Stimulated activated CD4-positive, alpha-beta T cell treated with anti-CD3 and anti-CD28 coated beads, Interleukin-4, amount 100 ng/mL, for 1 hour (primary cell): ENCODE measurements at regions not wholly inside any gene's neighbourhood (a gene's known extent, or its start where the extent isn't known, plus 50 kb on each side); places are given as distances from the start of the nearest gene placed in this dataset.
"Not testable (repeated sequence)": the region's sequence is repeated elsewhere in the genome, so short reads cannot be mapped to it uniquely, and the experiment has no call there.

Source experiments
- DNase-seq: peaks from one replicate; pipeline ENCODE4 v3.0.0-alpha.2; 2020

GRCh38 chr1:181205901-181206300 lies 117.4 kb downstream of the IER5 start:
- no peak for DNase-seq

DNA sequence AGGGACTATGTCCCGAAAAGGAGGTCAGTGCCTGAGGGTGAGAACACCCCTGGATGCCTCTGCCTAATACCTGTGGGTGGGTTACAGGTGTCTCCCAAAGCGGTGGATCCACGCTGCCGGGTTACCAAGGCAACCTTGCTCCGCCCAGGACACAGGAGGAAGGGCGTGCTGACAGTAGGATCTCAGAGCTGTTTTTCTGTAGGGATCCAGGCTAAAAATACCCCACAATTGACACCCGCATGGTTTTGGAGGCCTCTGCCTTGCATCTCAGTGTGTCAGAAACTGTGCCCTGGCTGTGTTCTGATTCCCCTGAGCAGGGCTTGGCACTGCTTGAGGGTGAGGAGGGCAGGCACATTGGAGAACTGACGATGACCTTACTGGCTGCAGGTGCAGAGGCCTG lies 118.0 kb downstream of the IER5 start:
- no peak for DNase-seq

DNA sequence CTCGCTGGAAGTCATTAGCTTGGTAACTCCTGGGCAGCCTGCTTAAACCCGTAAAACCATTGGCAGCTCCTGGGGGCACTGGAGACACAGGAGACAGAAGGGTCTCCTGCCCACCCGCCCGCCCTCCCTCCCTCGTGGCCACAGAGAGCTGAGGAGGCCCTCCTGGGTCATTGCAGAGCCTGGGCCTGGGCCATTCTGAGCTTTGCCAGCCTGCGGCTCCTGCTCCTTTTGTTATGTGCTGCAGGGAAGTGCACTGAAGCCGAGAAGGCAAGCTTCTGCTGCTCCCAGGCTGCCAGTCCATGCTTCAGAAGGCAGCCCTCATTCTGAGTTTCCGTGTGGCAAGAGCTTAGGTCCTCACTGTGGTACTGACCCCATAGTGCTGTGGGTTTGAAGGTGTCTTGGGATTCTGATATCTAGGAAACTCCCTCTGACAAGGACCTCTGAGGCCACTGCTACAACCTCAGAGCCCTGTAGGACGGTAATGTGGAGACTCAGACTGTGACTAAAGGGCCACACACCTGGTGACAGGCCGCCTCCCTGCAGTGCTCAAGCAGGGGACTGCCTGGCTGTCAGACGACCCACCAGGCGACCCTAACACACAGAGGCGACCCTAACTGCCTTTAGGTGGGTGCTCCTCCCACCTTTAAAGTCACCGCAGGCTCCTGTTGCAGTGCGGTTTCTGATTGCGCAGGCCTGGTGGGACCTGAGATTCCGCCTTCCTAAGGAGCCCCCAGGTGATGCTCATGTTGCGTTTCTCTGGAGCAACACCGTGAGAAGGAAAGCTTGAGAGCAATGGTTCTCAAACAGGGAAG lies 118.7 kb downstream of the IER5 start:
- no peak for DNase-seq

DNA sequence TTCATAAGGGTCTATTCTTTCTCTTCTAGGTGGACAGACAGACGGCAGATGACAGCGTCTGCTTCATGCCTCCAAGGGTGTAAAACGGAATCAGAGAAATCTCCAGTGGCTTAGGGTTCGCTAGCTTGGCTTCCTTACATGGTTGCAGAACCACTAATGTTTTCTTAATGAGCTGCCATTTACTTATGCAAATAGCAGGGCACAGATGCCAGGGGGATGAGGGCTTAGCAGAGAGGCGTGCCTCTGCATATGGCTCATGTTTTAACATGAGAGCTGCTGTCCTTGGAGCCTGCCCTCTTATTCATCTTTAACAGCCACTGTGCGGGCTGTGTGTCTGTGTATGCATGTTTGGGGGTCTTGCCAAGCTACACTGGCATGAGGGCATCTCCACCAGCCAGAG lies 119.6 kb downstream of the IER5 start:
- no peak for DNase-seq

DNA sequence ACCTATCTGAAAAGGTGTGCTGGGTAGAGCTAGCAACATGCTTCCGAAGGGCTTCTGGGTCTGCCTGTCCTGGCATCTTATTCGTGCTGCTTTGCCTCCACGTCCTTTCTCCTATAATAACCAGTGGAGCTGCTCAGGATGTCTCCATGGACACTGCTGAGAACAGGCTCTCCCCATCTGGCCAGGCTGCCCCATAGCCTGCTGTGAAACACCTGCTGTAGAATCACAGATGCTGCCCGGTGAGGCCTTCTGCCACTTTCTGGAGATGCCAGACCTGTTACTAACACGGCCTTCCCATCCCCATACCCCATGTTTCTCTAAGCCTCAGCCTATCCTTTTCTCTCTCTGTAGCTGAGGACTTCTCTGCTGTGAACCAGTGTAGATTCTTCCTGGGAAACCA lies 120.5 kb downstream of the IER5 start:
- no peak for DNase-seq

DNA sequence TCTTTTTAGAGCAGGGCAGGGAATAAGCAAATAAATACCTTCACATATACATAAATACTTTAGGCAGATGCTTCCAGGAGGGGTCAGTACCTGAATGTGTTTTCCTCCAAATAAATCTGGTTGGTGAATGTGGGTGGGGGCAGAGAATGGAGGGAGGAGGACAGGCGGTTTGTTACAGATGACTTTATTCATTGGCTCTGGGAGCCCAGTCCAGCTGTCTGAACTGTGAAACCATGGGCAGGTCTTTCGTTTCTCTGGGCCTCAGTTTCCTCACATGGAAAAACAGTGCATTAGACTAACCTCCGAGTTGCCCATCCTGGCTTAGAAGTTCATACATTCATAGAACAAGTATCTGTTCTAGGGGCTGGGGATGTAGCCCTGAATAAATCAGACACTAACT lies 124.6 kb downstream of the IER5 start:
- DNase-seq, result no peak

DNA sequence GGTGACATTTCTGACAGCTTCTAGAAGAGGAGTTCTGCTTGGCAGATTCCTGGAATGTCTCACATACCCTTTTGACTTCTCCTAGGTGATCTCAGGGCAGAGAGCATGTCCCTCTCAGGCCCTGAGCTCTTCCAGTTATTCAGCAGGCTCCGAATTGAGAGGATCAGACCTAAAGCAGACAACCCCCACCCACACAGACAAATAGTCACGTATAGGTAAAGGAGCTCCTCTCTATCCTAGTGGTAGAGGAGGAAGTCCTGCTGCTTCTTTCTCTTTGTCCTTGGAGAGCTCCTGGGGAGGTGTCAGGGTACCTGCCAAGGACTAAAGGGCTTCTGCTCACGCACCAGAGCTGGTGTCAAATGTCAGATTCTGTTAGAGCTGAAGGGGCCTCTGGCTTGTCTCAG lies 128.1 kb downstream of the IER5 start:
- DNase-seq, result no peak

- no peak for DNase-seq
These were observed 131.4 kb downstream of the IER5 start for GRCh38 chr1:181219938-181220337.

GRCh38 chr1:181221078-181221477 lies 132.6 kb downstream of the IER5 start:
- DNase-seq, result no peak

GRCh38 chr1:181222972-181223505 lies 134.5 kb downstream of the IER5 start:
- no peak for DNase-seq

GRCh38 chr1:181226728-181227127 lies 138.2 kb downstream of the IER5 start:
- not testable (repeated sequence) for DNase-seq

GRCh38 chr1:181239086-181239485 lies 150.6 kb downstream of the IER5 start:
- no peak for DNase-seq

- DNase-seq, result not testable (repeated sequence)
These were observed 157.8 kb downstream of the IER5 start for GRCh38 chr1:181246320-181246719.

DNA sequence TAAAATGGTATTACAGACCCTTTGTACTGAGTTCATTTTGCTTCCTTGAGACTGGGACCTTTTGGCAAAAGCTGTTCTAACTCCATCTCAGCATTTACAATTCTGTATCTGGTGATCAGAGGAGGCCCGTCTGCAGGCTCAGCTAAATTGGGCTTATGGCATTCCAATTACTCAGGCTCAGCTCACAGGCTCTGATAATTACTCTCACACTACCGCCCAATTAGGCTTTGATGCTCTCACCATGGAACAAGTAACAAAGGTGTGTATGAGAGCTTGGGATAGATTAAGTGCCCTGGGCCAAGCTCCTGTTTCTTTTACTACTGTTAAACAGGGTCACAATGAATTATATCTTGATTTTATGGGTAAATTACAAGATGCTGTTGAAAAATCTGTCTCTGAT lies 159.9 kb downstream of the IER5 start:
- not testable (repeated sequence) for DNase-seq

- DNase-seq, result no peak
These were observed 160.7 kb downstream of the IER5 start for GRCh38 chr1:181249186-181249585.

DNA sequence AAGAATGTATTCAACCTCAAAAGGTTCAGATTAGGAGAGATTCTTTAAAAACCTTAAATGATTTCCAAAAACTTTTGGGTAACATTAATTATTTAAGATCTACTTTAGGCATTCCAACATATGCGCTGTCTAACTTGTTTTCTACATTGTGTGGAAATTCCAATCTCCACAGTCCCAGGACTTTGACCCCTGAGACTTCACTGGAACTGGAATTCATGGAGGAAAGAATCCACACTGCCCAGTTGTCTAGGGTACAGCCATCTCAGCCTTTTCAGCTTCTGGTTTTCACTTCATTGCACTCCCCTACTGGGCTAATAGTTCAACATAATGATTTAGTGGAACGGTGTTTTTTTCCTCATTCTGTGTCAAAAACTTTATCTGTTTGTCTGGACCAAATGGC lies 161.5 kb downstream of the IER5 start:
- DNase-seq, result no peak

GRCh38 chr1:181251001-181251712 lies 162.7 kb downstream of the IER5 start:
- no peak for DNase-seq

DNA sequence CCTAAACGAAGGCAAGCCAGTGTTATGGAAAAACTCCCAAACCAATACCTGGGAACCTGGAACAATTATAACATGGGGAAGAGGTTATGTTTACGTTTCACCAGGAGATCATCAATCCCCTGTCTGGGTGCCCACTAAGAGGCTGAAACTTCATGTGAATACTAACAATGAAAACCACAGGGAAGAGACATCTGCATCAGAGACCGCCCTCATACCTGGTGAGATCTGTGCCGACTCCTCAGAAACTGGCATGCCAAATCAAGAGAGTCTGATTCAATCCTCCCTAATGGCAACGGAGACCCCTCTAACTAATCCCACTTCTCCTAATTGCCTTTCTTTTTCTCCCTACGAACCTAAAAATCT lies 163.2 kb downstream of the IER5 start:
- DNase-seq, result no peak

- DNase-seq, result not testable (repeated sequence)
These were observed 165.1 kb downstream of the IER5 start for GRCh38 chr1:181253601-181254000.

GRCh38 chr1:181255270-181255929 lies 166.9 kb downstream of the IER5 start:
- DNase-seq, result no peak

DNA sequence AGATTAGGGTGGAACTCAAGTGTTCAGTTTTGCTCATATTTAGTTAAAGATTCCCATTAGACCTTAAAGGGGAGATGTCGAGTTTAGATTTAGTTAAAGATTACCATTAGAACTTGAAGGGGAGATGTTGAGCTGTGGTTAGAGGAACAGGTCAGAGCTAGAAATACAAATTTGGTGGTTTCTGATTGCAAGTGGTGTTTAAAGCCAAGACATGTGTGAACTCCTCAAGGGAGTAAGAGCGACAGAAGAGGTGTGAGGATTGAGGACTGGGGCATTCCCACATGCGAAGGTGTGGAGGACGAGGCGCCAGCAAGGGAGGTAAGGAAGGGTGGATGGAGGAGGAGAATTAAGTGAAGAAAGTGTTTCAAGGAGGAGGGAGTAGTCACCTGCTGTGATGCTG lies 168.6 kb downstream of the IER5 start:
- no peak for DNase-seq

DNA sequence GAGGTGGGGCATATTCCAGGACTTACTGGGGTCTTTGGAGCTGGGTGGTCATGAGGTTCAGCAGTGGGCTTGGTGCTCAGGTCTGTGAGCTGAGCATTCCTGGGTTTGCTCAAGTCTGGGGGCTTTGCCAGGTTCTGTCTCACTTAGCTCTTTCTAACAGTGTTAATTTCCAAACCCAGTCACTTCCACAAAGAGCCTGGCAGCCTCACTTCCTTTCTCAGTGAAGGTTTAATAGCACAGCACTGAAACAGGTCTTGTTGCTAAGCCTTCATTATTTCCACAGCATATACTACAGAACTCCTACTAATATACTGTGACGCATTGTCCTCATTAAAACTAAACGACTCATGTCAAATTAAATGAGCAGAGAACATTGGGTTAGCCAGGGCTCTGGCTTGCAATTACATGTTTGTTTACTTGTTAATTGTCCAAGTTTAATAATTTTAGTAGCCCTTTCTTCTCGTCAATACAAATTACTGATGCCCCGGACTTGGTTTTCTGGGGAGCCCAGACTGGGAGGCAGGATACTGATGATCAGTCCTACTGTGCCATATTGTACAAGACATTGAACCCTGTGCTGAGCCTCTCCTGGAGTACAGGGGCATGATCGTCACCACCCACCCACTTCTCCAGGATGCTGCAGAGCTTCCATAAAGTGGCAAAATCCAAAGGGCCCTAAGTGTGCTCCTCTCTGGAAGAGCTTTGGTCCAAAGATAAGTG lies 170.7 kb downstream of the IER5 start:
- no peak for DNase-seq

GRCh38 chr1:181260271-181260670 lies 171.8 kb downstream of the IER5 start:
- no peak for DNase-seq
